CD4-positive, alpha-beta T cell (primary cell): ENCODE measurements at regions not wholly inside any gene's neighbourhood (a gene's known extent, or its start where the extent isn't known, plus 50 kb on each side); places are given as distances from the start of the nearest gene placed in this dataset.

Experiments used
- ATAC-seq: fragments of 200-7000 bp; cut with Tn5 transposase; one replicate; pipeline ENCODE4 v1.10.0; 2022; ENCODE audit warnings: mild to moderate bottlenecking; ENCODE audit not compliant: poor library complexity
- CTCF ChIA-PET: fragments of 350-600 bp; sonication (Branson Sonifier 250); formaldehyde crosslinking; loops from one replicate; lab custom pipeline; 2021; ENCODE audit warnings: antibody characterized with exemption, inconsistent platforms; lab: Charles Lee
- POLR2A ChIA-PET: fragments of 350-600 bp; sonication (Branson Sonifier 250); formaldehyde crosslinking; loops from one replicate; lab custom pipeline; 2021; ENCODE audit warnings: antibody characterized with exemption, inconsistent platforms; lab: Charles Lee
- DNase-seq, 14 experiments: peaks; one replicate each; pipeline ENCODE4 v3.0.0-alpha.2; 2013 to 2020; ENCODE audit warnings: mixed read lengths in 2 of 14
- H3K27ac ChIP-seq, 2 donors: one replicate each; pipeline versions ENCODE4 v1.5.1 to v1.7.0; 2013; ENCODE audit warnings: low read length in 2 of 2, low read depth in 1 of 2, mild to moderate bottlenecking in 1 of 2
- H3K27me3 ChIP-seq, 2 experiments: 1 replicate in 1 of 2; 2 replicates in 1 of 2; pipeline versions ENCODE4 v1.6.1 to v1.7.0; 2013; ENCODE audit warnings: low read length in 2 of 2, control low read depth in 1 of 2, mild to moderate bottlenecking in 1 of 2, moderate library complexity in 1 of 2; ENCODE audit not compliant: insufficient read depth in 2 of 2, control insufficient read depth in 1 of 2
- H3K36me3 ChIP-seq: one replicate; pipeline ENCODE4 v1.6.1; 2013; ENCODE audit warnings: low read length, control low read depth; ENCODE audit not compliant: insufficient read depth
- H3K4me1 ChIP-seq: one replicate; pipeline ENCODE4 v1.6.1; 2013; ENCODE audit warnings: low read length, control low read depth; ENCODE audit not compliant: insufficient read depth
- H3K4me3 ChIP-seq: one replicate; pipeline ENCODE4 v1.5.1; 2013; ENCODE audit warnings: mild to moderate bottlenecking, low read length, moderate library complexity
- H3K9me3 ChIP-seq, 2 experiments: 1 replicate in 1 of 2; 2 replicates in 1 of 2; pipeline versions ENCODE4 v1.6.1 to v1.7.0; 2013; ENCODE audit warnings: low read length in 2 of 2, mild to moderate bottlenecking in 2 of 2, control low read depth in 1 of 2, moderate library complexity in 1 of 2; ENCODE audit not compliant: control insufficient read depth in 1 of 2, insufficient read depth in 1 of 2
- H3K27ac Mint-ChIP-seq: one replicate; pipeline ENCODE4 v1.8.0; 2020; ENCODE audit warnings: mixed read lengths
- H3K27me3 Mint-ChIP-seq: one replicate; pipeline ENCODE4 v1.8.0; 2021; ENCODE audit warnings: mixed read lengths
- H3K36me3 Mint-ChIP-seq: one replicate; pipeline ENCODE4 v1.8.0; 2021; ENCODE audit warnings: low read depth, mixed read lengths
- H3K4me1 Mint-ChIP-seq: one replicate; pipeline ENCODE4 v1.8.0; 2021; ENCODE audit warnings: low read depth, mixed read lengths
- H3K4me3 Mint-ChIP-seq: one replicate; pipeline ENCODE4 v1.8.0; 2020; ENCODE audit warnings: mild to moderate bottlenecking, mixed read lengths
- H3K9me3 Mint-ChIP-seq: one replicate; pipeline ENCODE4 v1.8.0; 2020; ENCODE audit warnings: mixed read lengths
- intact Hi-C, 2 experiments: fragments of 100-400 bp; cut with DNase I in 1 of 2; cut with micrococcal nuclease in 1 of 2; formaldehyde crosslinking; loops; one replicate each; pipeline versions ENCODE4 v1.15.1 to v1.9.0; 2023 to 2025; cut with DNase I, micrococcal nuclease
- TF ChIP-seq, protein P1 (sequence below): fragments of 200-600 bp; IDR thresholded peaks from one replicate; pipeline ENCODE4 v1.8.0; 2022; ENCODE audit warnings: antibody characterized with exemption, mild to moderate bottlenecking

DNA sequence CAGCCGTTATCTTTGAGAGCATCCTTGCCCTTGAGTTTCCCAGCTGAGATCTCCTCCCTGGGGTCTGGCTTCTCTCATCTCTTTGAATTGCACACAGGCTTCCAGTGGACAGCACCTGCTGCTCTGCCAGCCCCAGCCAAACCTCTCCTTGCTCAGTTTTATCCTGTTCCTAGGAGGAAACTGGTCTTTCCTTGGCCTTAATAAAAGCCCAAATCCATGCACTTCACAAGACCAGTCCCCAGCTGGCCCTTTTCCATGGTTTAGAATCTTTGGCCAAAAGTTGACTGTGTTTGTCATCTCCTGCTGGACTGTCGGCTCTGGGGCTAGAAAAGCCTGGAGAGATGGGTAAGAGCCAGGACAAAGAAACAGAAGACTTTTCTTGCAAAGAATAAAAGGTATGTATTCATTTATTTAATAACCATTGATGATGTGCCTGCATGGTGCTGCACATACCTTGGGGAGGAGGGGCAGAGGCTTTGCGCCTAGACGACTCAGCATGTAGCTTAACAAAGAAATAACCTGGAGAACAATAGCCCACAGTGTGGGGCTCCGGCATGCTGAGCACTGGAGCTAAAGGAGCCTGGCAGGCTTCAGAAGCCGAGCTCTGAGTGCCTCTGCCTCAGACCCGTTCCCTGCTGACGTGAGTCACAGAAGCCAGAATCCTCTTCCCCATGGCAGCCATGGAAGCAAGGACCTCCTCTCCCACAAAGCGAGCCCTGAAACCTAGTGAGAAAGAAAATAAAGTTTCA, 319.3 kb upstream of the B3GAT1 start:
- CTCF ChIA-PET = no interaction called here
- intact Hi-C loops = no loop called here
- ATAC-seq (no peak), DNase-seq (no peak)
- no peak overlapping the region for H3K27ac Mint-ChIP-seq
- Histone ChIP-seq H3K36me3 (no peaks in the 10 kb centered on the region), H3K27me3 (peaks cover 3 to 6% of the 10 kb centered on the region in 2 experiments), H3K27ac (no peak overlapping the region), H3K9me3 (no peaks in the 10 kb centered on the region), H3K4me1 (no peaks in the 10 kb centered on the region), H3K4me3 (no peak overlapping the region)
- POLR2A ChIA-PET = no interaction called here
- no peaks in the 10 kb centered on the region for H3K9me3 Mint-ChIP-seq
- TF ChIP-seq, protein P1, sequence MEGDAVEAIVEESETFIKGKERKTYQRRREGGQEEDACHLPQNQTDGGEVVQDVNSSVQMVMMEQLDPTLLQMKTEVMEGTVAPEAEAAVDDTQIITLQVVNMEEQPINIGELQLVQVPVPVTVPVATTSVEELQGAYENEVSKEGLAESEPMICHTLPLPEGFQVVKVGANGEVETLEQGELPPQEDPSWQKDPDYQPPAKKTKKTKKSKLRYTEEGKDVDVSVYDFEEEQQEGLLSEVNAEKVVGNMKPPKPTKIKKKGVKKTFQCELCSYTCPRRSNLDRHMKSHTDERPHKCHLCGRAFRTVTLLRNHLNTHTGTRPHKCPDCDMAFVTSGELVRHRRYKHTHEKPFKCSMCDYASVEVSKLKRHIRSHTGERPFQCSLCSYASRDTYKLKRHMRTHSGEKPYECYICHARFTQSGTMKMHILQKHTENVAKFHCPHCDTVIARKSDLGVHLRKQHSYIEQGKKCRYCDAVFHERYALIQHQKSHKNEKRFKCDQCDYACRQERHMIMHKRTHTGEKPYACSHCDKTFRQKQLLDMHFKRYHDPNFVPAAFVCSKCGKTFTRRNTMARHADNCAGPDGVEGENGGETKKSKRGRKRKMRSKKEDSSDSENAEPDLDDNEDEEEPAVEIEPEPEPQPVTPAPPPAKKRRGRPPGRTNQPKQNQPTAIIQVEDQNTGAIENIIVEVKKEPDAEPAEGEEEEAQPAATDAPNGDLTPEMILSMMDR = no peak
- no peaks in the 10 kb centered on the region for H3K36me3 Mint-ChIP-seq
- peaks cover 17% of the 10 kb centered on the region for H3K27me3 Mint-ChIP-seq
- H3K4me3 Mint-ChIP-seq = no peak overlapping the region
- H3K4me1 Mint-ChIP-seq = no peaks in the 10 kb centered on the region

DNA sequence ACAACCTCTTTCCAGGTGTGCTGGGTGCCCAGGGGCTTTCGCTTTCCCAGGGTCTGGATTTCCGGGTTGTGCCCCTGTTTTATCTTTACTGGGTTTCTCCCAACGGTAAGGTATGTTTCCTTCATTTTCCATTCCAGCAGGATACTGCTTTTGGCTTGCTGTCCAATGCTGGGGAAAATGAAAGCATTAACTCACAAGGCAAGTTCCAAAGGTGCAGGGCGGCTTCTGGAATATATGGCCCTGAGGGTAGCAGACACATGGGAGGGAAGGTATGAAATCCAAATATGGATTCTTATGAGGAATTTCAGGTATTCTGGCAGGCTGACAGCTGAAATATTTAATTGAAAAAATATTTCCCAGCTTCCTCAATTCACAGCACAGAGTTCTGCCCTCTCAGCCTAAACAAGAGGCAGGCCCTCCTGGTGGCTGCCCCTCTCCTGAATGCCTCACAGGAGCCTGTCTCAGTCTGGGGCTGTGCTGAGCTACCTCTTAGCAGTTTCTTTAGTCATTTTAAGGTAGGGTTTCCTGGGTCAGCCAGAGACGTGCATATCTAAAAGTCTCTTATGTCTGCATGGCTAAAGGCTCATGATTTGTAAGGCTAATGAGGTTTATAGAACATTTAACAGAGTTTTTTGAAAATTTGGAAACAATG, 318.6 kb upstream of the B3GAT1 start:
- Histone ChIP-seq H3K27ac (no peak overlapping the region), H3K9me3 (no peaks in the 10 kb centered on the region), H3K4me1 (no peaks in the 10 kb centered on the region), H3K36me3 (no peaks in the 10 kb centered on the region), H3K4me3 (no peak overlapping the region), H3K27me3 (peaks cover 3 to 8% of the 10 kb centered on the region in 2 experiments)
- H3K36me3 Mint-ChIP-seq = no peaks in the 10 kb centered on the region
- no peak for DNase-seq
- no peaks in the 10 kb centered on the region for H3K9me3 Mint-ChIP-seq
- TF ChIP-seq, protein P1 = no peak
- ChIA-PET POLR2A (no interaction called here), CTCF (no interaction called here)
- H3K4me1 Mint-ChIP-seq = no peaks in the 10 kb centered on the region
- H3K27ac Mint-ChIP-seq = no peak overlapping the region
- H3K27me3 Mint-ChIP-seq = peaks cover 20% of the 10 kb centered on the region
- ATAC-seq = no peak
- intact Hi-C loops = no loop called here
- H3K4me3 Mint-ChIP-seq = no peak overlapping the region

DNA sequence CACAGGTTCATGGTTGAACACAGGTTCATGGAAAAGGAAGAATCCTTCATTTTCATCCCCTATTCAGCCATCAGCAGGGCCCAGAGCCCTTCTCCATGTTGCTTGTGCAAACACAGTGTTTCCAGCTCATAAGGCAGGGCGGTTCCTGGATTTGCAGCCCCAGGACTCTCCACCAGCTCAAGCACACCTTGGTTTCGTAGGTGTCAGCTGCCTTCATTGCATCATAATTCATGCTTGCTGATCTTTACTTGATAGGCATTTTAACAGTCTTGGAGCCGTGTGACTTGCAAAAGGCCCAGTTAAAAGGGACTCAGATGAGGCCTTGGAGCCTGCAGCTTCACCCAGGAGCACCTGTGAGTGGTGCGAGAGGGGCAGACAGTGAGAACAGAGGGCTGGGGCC, 318.1 kb upstream of the B3GAT1 start:
- ATAC-seq (no peak), DNase-seq (no peak)
- Histone ChIP-seq H3K27me3 (peaks cover 7 to 13% of the 10 kb centered on the region in 2 experiments), H3K9me3 (peaks cover 0 to 5% of the 10 kb centered on the region in 2 experiments), H3K36me3 (no peaks in the 10 kb centered on the region), H3K27ac (no peak overlapping the region), H3K4me3 (no peak overlapping the region), H3K4me1 (no peaks in the 10 kb centered on the region)
- CTCF ChIA-PET = no interaction called here
- Mint-ChIP-seq H3K27ac (no peak overlapping the region), H3K4me1 (no peaks in the 10 kb centered on the region), H3K36me3 (no peaks in the 10 kb centered on the region), H3K4me3 (no peak overlapping the region), H3K9me3 (no peaks in the 10 kb centered on the region), H3K27me3 (peaks cover 24% of the 10 kb centered on the region)
- intact Hi-C loops = no loop called here
- TF ChIP-seq, protein P1 = no peak
- POLR2A ChIA-PET = no interaction called here
